HUES6 (cell line): ENCODE measurements at regions not wholly inside any gene's neighbourhood (a gene's known extent, or its start where the extent isn't known, plus 50 kb on each side); places are given as distances from the start of the nearest gene placed in this dataset.

Experiments
- H3K27ac ChIP-seq: 2 replicates; pipeline ENCODE4 v1.7.0; 2013; ENCODE audit warnings: low read depth, mild to moderate bottlenecking, low read length, inconsistent platforms
- H3K27me3 ChIP-seq: 2 replicates; pipeline ENCODE4 v1.6.1; 2013; ENCODE audit warnings: low read length; ENCODE audit not compliant: control insufficient read depth, insufficient read depth
- H3K36me3 ChIP-seq: 2 replicates; pipeline ENCODE4 v1.6.1; 2013; ENCODE audit warnings: low read length; ENCODE audit not compliant: control insufficient read depth, insufficient read depth
- H3K4me1 ChIP-seq: 2 replicates; pipeline ENCODE4 v1.6.1; 2013; ENCODE audit warnings: low read length; ENCODE audit not compliant: control insufficient read depth, insufficient read depth
- H3K4me3 ChIP-seq: 2 replicates; pipeline ENCODE4 v1.5.1; 2013; ENCODE audit warnings: low read depth, low read length
- H3K9ac ChIP-seq: one replicate; pipeline ENCODE4 v1.6.1; 2013; ENCODE audit warnings: mild to moderate bottlenecking, low read length
- H3K9me3 ChIP-seq: 2 replicates; pipeline ENCODE4 v1.6.1; 2013; ENCODE audit warnings: low read depth, low read length; ENCODE audit not compliant: control insufficient read depth, insufficient read depth

- H3K36me3 ChIP-seq: no peaks in the 10 kb centered on the region
- H3K27me3 ChIP-seq: no peaks in the 10 kb centered on the region
Measured at GRCh38 chr2:59204040-59204439, 962.9 kb upstream of the FANCL start.

GRCh38 chr2:59196491-59196890 lies 955.4 kb upstream of the FANCL start:
- Histone ChIP-seq H3K9me3 (peaks cover 6% of the 10 kb centered on the region; the same call in 1 of the 2 replicates), H3K4me3 (no peak overlapping the region), H3K27me3 (no peaks in the 10 kb centered on the region), H3K27ac (no peak overlapping the region), H3K9ac (no peak overlapping the region), H3K4me1 (no peaks in the 10 kb centered on the region), H3K36me3 (no peaks in the 10 kb centered on the region)

More at GRCh38 chr2:59204040-59204439, 962.9 kb upstream of the FANCL start:
- no peak overlapping the region for H3K9ac ChIP-seq
- peaks cover 4% of the 10 kb centered on the region; the same call in 1 of the 2 replicates for H3K9me3 ChIP-seq
- H3K4me1 ChIP-seq: no peaks in the 10 kb centered on the region
- H3K4me3 ChIP-seq: no peak overlapping the region
- no peak overlapping the region for H3K27ac ChIP-seq

- Histone ChIP-seq H3K9ac (no peak overlapping the region), H3K27me3 (no peaks in the 10 kb centered on the region), H3K27ac (no peak overlapping the region), H3K4me3 (no peak overlapping the region), H3K4me1 (no peaks in the 10 kb centered on the region), H3K9me3 (peaks cover 6% of the 10 kb centered on the region; the same call in 1 of the 2 replicates), H3K36me3 (no peaks in the 10 kb centered on the region)
Measured at GRCh38 chr2:59195851-59196250, 954.7 kb upstream of the FANCL start.

GRCh38 chr2:59191781-59192180 lies 950.7 kb upstream of the FANCL start:
- H3K4me1 ChIP-seq: no peaks in the 10 kb centered on the region; the same call in 1 of the 2 replicates
- no peak overlapping the region for H3K9ac ChIP-seq
- no peak overlapping the region for H3K27ac ChIP-seq
- no peaks in the 10 kb centered on the region for H3K27me3 ChIP-seq
- no peaks in the 10 kb centered on the region for H3K9me3 ChIP-seq
- H3K4me3 ChIP-seq: no peak overlapping the region
- no peaks in the 10 kb centered on the region for H3K36me3 ChIP-seq

- Histone ChIP-seq H3K4me1 (no peaks in the 10 kb centered on the region; the same call in 1 of the 2 replicates), H3K36me3 (no peaks in the 10 kb centered on the region), H3K4me3 (no peak overlapping the region), H3K9me3 (no peaks in the 10 kb centered on the region), H3K9ac (no peak overlapping the region), H3K27ac (no peak overlapping the region), H3K27me3 (no peaks in the 10 kb centered on the region)
Measured at GRCh38 chr2:59190518-59190917, 949.4 kb upstream of the FANCL start.

GRCh38 chr2:59184276-59185020 lies 943.3 kb upstream of the FANCL start:
- H3K27me3 ChIP-seq: no peaks in the 10 kb centered on the region
- H3K4me3 ChIP-seq: no peak overlapping the region
- peaks cover 12% of the 10 kb centered on the region for H3K4me1 ChIP-seq
- no peaks in the 10 kb centered on the region for H3K9me3 ChIP-seq
- no peaks in the 10 kb centered on the region for H3K36me3 ChIP-seq
- no peak overlapping the region for H3K27ac ChIP-seq
- H3K9ac ChIP-seq: no peak overlapping the region

- Histone ChIP-seq H3K27me3 (no peaks in the 10 kb centered on the region), H3K27ac (no peak overlapping the region), H3K4me1 (peaks cover 12% of the 10 kb centered on the region), H3K4me3 (no peak overlapping the region), H3K36me3 (no peaks in the 10 kb centered on the region), H3K9ac (no peak overlapping the region), H3K9me3 (no peaks in the 10 kb centered on the region)
Measured at GRCh38 chr2:59183070-59183469, 941.9 kb upstream of the FANCL start.

GRCh38 chr2:59182249-59182648 lies 941.1 kb upstream of the FANCL start:
- H3K4me3 ChIP-seq: no peak overlapping the region
- H3K27me3 ChIP-seq: no peaks in the 10 kb centered on the region

GRCh38 chr2:59181347-59181746 lies 940.2 kb upstream of the FANCL start:
- H3K4me3 ChIP-seq: no peak overlapping the region
- no peaks in the 10 kb centered on the region for H3K9me3 ChIP-seq
- no peak overlapping the region for H3K27ac ChIP-seq
- peaks cover 12% of the 10 kb centered on the region for H3K4me1 ChIP-seq
- no peak overlapping the region for H3K9ac ChIP-seq
- H3K27me3 ChIP-seq: no peaks in the 10 kb centered on the region
- H3K36me3 ChIP-seq: no peaks in the 10 kb centered on the region

More at GRCh38 chr2:59182249-59182648, 941.1 kb upstream of the FANCL start:
- H3K36me3 ChIP-seq: no peaks in the 10 kb centered on the region
- no peak overlapping the region for H3K27ac ChIP-seq
- H3K4me1 ChIP-seq: peaks cover 12% of the 10 kb centered on the region
- no peak overlapping the region for H3K9ac ChIP-seq
- no peaks in the 10 kb centered on the region for H3K9me3 ChIP-seq

GRCh38 chr2:59180621-59181020 lies 939.5 kb upstream of the FANCL start:
- Histone ChIP-seq H3K4me1 (peaks cover 12% of the 10 kb centered on the region), H3K27me3 (no peaks in the 10 kb centered on the region), H3K4me3 (no peak overlapping the region), H3K27ac (no peak overlapping the region), H3K36me3 (no peaks in the 10 kb centered on the region), H3K9ac (no peak overlapping the region), H3K9me3 (no peaks in the 10 kb centered on the region)

GRCh38 chr2:59180111-59180510 lies 939.0 kb upstream of the FANCL start:
- H3K9ac ChIP-seq: no peak overlapping the region
- no peaks in the 10 kb centered on the region for H3K27me3 ChIP-seq
- H3K27ac ChIP-seq: no peak overlapping the region

More at GRCh38 chr2:59180111-59180510, 939.0 kb upstream of the FANCL start:
- no peak overlapping the region for H3K4me3 ChIP-seq
- H3K4me1 ChIP-seq: peaks cover 12% of the 10 kb centered on the region
- H3K36me3 ChIP-seq: no peaks in the 10 kb centered on the region
- H3K9me3 ChIP-seq: no peaks in the 10 kb centered on the region
